K562 (cell line): ENCODE measurements at regions not wholly inside any gene's neighbourhood (a gene's known extent, or its start where the extent isn't known, plus 50 kb on each side); places are given as distances from the start of the nearest gene placed in this dataset.
A peak's percentile ranks its signal among the peaks of the same experiment; 100 is the strongest.

Source experiments
- ATF1 ChIP-seq, 2 experiments: fragments of 450-650 bp in 1 of 2; IDR thresholded peaks; 2 replicates each; pipeline ENCODE4 v1.6.1; 2016; ENCODE audit warnings: missing compliant biosample characterization in 1 of 2, missing genetic modification characterization in 1 of 2
- CHD2 ChIP-seq: IDR thresholded peaks from 2 replicates; pipeline ENCODE4 v1.6.1; 2011; ENCODE audit warnings: low read depth, low read length
- FOXO4 ChIP-seq: fragments of 450-650 bp; formaldehyde crosslinking; IDR thresholded peaks from 2 replicates; pipeline ENCODE4 v1.4.0; 2020; ENCODE audit warnings: mild to moderate bottlenecking, moderate library complexity
- FOXP1 ChIP-seq: sonication (generic); formaldehyde crosslinking; IDR thresholded peaks from 2 replicates; pipeline ENCODE4 v1.8.0; 2022; ENCODE audit warnings: mild to moderate bottlenecking, missing genetic modification reagents
- GTF2F1 ChIP-seq: IDR thresholded peaks from 2 replicates; pipeline ENCODE4 v1.6.1; 2011; ENCODE audit warnings: low read depth, low read length, improper control_type of control experiment
- IRF2 ChIP-seq: sonication (generic); formaldehyde crosslinking; IDR thresholded peaks from 2 replicates; pipeline ENCODE4 v1.8.1; 2022; ENCODE audit warnings: mild to moderate bottlenecking, missing genetic modification reagents
- KLF10 ChIP-seq: fragments of 250-450 bp; sonication (Bioruptor Pico); IDR thresholded peaks from 2 replicates; pipeline ENCODE4 v1.6.1; 2021; ENCODE audit warnings: matching md5 sums
- LCOR ChIP-seq: sonication (generic); formaldehyde crosslinking; IDR thresholded peaks from 2 replicates; pipeline ENCODE4 v1.8.0; 2022; ENCODE audit warnings: mild to moderate bottlenecking, missing genetic modification reagents
- MCM5 ChIP-seq: fragments of 450-650 bp; IDR thresholded peaks from 2 replicates; pipeline ENCODE4 v1.6.1; 2016; ENCODE audit warnings: low read depth
- POLR3A ChIP-seq: IDR thresholded peaks from 2 replicates; pipeline ENCODE4 v1.6.1; 2011; ENCODE audit warnings: borderline replicate concordance, mild to moderate bottlenecking, moderate library complexity; ENCODE audit not compliant: insufficient read length, insufficient read depth; ENCODE audit errors: extremely low read depth
- PURB ChIP-seq: sonication (generic); formaldehyde crosslinking; IDR thresholded peaks from 2 replicates; pipeline ENCODE4 v1.9.0; 2021; ENCODE audit warnings: low read depth, mild to moderate bottlenecking, missing genetic modification reagents
- RAD21 ChIP-seq, 2 experiments: fragments of 250-450 bp in 1 of 2; fragments of 450-650 bp in 1 of 2; sonication (Bioruptor Pico) in 1 of 2; formaldehyde crosslinking in 1 of 2; IDR thresholded peaks in 1 of 2; conservative IDR thresholded peaks in 1 of 2; 2 replicates each; pipeline versions ENCODE4 v1.4.0 to v1.8.0; 2020 to 2022; ENCODE audit warnings: mild to moderate bottlenecking in 2 of 2, moderate library complexity in 1 of 2
- RBM15 ChIP-seq: fragments of 200-400 bp; formaldehyde crosslinking; IDR thresholded peaks from 2 replicates; pipeline ENCODE4 v1.6.1; 2018; ENCODE audit warnings: mild to moderate bottlenecking, low read length, moderate library complexity; ENCODE audit not compliant: insufficient read depth
- TEAD2 ChIP-seq: fragments of 450-650 bp; IDR thresholded peaks from 2 replicates; pipeline ENCODE4 v1.6.1; 2016; ENCODE audit warnings: missing genetic modification characterization, control low read depth, missing compliant biosample characterization
- UBTF ChIP-seq, 2 experiments: IDR thresholded peaks; 2 replicates each; pipeline ENCODE4 v1.6.1; 2012; ENCODE audit warnings: improper control_type of control experiment in 2 of 2, low read depth in 2 of 2, low read length in 2 of 2, borderline replicate concordance in 1 of 2
- ZNF184 ChIP-seq: sonication (generic); formaldehyde crosslinking; IDR thresholded peaks from 2 replicates; pipeline ENCODE4 v1.5.0; 2020; ENCODE audit warnings: missing genetic modification reagents
- TF ChIP-seq, protein P1 (sequence below): fragments of 250-450 bp; sonication (Bioruptor Pico); IDR thresholded peaks from 2 replicates; pipeline ENCODE4 v1.5.0; 2021; ENCODE audit warnings: mild to moderate bottlenecking, borderline replicate concordance
- TF ChIP-seq, protein P2 (sequence below), 2 experiments: fragments of 250-450 bp in 1 of 2; fragments of 450-650 bp in 1 of 2; sonication (Bioruptor Pico) in 1 of 2; IDR thresholded peaks; 2 replicates each; pipeline versions ENCODE4 v1.6.1 to v1.8.0; 2016 to 2021; ENCODE audit warnings: mild to moderate bottlenecking in 2 of 2, moderate library complexity in 2 of 2, missing compliant biosample characterization in 1 of 2, missing genetic modification characterization in 1 of 2
- TF ChIP-seq, protein P3 (sequence below): sonication (generic); formaldehyde crosslinking; IDR thresholded peaks from 2 replicates; pipeline ENCODE4 v1.8.0; 2022; ENCODE audit warnings: mild to moderate bottlenecking, missing genetic modification reagents

DNA sequence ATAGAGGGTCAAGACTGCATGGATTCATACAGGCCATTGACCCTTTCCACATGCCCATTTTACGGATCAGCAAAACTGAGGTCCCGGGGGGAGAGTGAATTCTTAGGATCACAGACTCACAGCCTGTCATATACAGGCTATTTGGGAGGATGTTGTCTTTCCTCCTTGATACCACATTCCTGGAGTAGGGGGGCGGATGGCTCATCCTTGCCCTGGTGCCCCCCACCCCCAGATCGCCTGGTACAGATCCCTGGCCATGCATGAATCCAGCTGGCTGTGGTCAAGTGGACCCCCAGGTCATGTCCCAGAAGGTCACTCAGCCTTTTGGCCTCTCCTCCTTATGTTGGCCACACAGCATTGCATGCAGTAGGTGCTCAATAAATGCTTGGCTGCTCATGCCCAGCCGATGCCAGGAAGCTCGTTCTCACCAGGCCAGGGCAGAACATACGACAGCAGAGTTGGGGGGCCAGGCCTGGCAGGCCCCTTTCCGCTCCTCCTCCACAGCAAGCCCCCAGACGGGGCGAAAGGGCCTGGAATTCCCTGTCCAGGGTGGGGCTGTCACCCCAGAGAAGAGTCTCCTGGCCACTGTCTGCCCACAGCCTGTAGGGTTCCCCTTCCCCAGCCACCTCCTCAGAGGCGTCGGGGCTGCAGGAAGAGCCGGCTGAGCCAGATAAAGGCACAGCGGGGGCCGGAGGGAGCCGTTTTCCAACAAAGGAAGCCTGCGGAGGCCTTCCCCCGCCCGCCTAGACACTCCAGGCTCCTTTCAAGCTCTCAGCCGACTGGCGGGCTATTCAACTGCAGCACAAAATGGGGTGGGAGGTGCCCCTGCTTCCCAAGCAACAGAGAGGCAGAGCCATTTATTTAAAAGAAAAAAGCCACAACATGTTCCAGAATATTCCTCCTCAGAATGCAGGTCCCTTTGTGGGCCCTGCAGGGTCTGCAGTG is 215.7 kb upstream of the CIBAR2 start (continued):
- TF ChIP-seq, protein P1, sequence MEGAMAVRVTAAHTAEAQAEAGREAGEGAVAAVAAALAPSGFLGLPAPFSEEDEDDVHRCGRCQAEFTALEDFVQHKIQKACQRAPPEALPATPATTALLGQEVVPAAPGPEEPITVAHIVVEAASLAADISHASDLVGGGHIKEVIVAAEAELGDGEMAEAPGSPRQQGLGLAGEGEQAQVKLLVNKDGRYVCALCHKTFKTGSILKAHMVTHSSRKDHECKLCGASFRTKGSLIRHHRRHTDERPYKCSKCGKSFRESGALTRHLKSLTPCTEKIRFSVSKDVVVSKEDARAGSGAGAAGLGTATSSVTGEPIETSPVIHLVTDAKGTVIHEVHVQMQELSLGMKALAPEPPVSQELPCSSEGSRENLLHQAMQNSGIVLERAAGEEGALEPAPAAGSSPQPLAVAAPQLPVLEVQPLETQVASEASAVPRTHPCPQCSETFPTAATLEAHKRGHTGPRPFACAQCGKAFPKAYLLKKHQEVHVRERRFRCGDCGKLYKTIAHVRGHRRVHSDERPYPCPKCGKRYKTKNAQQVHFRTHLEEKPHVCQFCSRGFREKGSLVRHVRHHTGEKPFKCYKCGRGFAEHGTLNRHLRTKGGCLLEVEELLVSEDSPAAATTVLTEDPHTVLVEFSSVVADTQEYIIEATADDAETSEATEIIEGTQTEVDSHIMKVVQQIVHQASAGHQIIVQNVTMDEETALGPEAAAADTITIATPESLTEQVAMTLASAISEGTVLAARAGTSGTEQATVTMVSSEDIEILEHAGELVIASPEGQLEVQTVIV (CRISPR knock-in tag): no peak
- TF ChIP-seq ATF1 (CRISPR knock-in tag; IDR thresholded peaks at IDR 0.05) (no peak), ATF1 (tag; IDR thresholded peaks at IDR 0.05) (peak; percentile 31), POLR3A (no peak), LCOR (CRISPR knock-in tag) (peak; percentile 86), RAD21 (CRISPR knock-in tag; conservative IDR thresholded peaks at IDR 0.05 in 1 of 2, IDR thresholded peaks at IDR 0.05 in 1 of 2) (no peak; a peak in 1 of 4 replicates), ZNF184 (CRISPR knock-in tag) (no peak), MCM5 (no peak), FOXO4 (CRISPR knock-in tag) (no peak), IRF2 (no peak), CHD2 (no peak), RBM15 (no peak), KLF10 (CRISPR knock-in tag) (0 out of 2 replicates have a peak, but pooled peaks have one; percentile 8), TEAD2 (tag) (no peak), FOXP1 (CRISPR knock-in tag) (0 out of 2 replicates have a peak, but pooled peaks have one; percentile 20), UBTF (IDR thresholded peaks at IDR 0.05; ENCODE audit: borderline replicate concordance in 1 of 2, low read depth in 2 of 2, low read length in 2 of 2) (peak; percentile 93 to 98; a peak in 3 of 4 replicates), GTF2F1 (no peak), PURB (CRISPR knock-in tag) (no peak)
- TF ChIP-seq, protein P2, sequence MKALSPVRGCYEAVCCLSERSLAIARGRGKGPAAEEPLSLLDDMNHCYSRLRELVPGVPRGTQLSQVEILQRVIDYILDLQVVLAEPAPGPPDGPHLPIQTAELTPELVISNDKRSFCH (CRISPR knock-in tag; IDR thresholded peaks at IDR 0.05): no peak
- TF ChIP-seq, protein P2 (tag; IDR thresholded peaks at IDR 0.05): peak; percentile 56; the same call in 1 of the 2 replicates
- TF ChIP-seq, protein P3, sequence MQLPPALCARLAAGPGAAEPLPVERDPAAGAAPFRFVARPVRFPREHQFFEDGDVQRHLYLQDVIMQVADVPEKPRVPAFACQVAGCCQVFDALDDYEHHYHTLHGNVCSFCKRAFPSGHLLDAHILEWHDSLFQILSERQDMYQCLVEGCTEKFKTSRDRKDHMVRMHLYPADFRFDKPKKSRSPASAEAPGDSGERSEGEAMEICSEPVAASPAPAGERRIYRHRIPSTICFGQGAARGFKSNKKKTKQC: no peak
